Panc1 (cell line): ENCODE measurements at regions not wholly inside any gene's neighbourhood (a gene's known extent, or its start where the extent isn't known, plus 50 kb on each side); places are given as distances from the start of the nearest gene placed in this dataset.

ENCODE experiments used
- POLR2AphosphoS5 ChIP-seq: IDR thresholded peaks from 2 replicates; pipeline ENCODE4 v1.6.1; 2012; ENCODE audit warnings: mild to moderate bottlenecking, low read depth, low read length, moderate library complexity
- SIN3A ChIP-seq: IDR thresholded peaks from 2 replicates; pipeline ENCODE4 v1.6.1; 2012; ENCODE audit warnings: low read depth, mild to moderate bottlenecking, low read length, moderate library complexity, borderline replicate concordance; ENCODE audit not compliant: insufficient read depth
- TF ChIP-seq, protein P1 (sequence below): fragments of 450-650 bp; IDR thresholded peaks from 2 replicates; pipeline ENCODE4 v1.5.1; 2017; ENCODE audit warnings: mild to moderate bottlenecking
- TF ChIP-seq, protein P2 (sequence below), 2 experiments: IDR thresholded peaks; 2 replicates each; pipeline ENCODE4 v1.6.1; 2011 to 2012; ENCODE audit warnings: low read depth in 2 of 2, control low read depth in 1 of 2, low read length in 1 of 2, mild to moderate bottlenecking in 1 of 2, moderate library complexity in 1 of 2; ENCODE audit not compliant: insufficient read depth in 1 of 2

DNA sequence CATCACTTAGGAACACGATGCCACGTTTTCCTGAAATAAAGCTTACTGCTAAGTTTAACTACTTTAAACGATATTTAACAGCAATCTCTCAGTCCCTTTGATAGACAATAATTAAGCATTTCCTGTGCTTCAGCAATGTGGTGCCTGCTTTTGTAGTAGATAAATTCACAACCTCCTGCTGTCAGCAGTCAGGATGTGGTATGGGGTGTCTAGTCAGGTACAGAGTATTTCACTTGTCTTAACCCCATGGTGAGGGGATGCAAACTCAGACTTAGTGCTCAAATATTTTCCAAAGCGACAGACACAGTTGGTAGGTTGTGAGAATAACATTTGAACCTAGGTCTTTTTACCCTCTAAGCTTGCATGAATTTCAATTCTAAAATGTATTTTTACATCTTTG lies 526.2 kb upstream of the PFKP start:
- TF ChIP-seq, protein P1, sequence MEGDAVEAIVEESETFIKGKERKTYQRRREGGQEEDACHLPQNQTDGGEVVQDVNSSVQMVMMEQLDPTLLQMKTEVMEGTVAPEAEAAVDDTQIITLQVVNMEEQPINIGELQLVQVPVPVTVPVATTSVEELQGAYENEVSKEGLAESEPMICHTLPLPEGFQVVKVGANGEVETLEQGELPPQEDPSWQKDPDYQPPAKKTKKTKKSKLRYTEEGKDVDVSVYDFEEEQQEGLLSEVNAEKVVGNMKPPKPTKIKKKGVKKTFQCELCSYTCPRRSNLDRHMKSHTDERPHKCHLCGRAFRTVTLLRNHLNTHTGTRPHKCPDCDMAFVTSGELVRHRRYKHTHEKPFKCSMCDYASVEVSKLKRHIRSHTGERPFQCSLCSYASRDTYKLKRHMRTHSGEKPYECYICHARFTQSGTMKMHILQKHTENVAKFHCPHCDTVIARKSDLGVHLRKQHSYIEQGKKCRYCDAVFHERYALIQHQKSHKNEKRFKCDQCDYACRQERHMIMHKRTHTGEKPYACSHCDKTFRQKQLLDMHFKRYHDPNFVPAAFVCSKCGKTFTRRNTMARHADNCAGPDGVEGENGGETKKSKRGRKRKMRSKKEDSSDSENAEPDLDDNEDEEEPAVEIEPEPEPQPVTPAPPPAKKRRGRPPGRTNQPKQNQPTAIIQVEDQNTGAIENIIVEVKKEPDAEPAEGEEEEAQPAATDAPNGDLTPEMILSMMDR: no peak
- TF ChIP-seq, protein P2, sequence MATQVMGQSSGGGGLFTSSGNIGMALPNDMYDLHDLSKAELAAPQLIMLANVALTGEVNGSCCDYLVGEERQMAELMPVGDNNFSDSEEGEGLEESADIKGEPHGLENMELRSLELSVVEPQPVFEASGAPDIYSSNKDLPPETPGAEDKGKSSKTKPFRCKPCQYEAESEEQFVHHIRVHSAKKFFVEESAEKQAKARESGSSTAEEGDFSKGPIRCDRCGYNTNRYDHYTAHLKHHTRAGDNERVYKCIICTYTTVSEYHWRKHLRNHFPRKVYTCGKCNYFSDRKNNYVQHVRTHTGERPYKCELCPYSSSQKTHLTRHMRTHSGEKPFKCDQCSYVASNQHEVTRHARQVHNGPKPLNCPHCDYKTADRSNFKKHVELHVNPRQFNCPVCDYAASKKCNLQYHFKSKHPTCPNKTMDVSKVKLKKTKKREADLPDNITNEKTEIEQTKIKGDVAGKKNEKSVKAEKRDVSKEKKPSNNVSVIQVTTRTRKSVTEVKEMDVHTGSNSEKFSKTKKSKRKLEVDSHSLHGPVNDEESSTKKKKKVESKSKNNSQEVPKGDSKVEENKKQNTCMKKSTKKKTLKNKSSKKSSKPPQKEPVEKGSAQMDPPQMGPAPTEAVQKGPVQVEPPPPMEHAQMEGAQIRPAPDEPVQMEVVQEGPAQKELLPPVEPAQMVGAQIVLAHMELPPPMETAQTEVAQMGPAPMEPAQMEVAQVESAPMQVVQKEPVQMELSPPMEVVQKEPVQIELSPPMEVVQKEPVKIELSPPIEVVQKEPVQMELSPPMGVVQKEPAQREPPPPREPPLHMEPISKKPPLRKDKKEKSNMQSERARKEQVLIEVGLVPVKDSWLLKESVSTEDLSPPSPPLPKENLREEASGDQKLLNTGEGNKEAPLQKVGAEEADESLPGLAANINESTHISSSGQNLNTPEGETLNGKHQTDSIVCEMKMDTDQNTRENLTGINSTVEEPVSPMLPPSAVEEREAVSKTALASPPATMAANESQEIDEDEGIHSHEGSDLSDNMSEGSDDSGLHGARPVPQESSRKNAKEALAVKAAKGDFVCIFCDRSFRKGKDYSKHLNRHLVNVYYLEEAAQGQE (IDR thresholded peaks at IDR 0.05; ENCODE audit: insufficient read depth in 1 of 2, low read depth in 2 of 2, low read length in 1 of 2): no peak
- TF ChIP-seq SIN3A (no peak), POLR2AphosphoS5 (no peak)
